WERI-Rb-1 (cell line): ENCODE measurements at regions not wholly inside any gene's neighbourhood (a gene's known extent, or its start where the extent isn't known, plus 50 kb on each side); places are given as distances from the start of the nearest gene placed in this dataset.

Source experiments
- DNase-seq: peaks from one replicate; pipeline ENCODE4 v3.0.0-alpha.2; 2020
- H3K27ac ChIP-seq: fragments of 250-450 bp; sonication (Bioruptor Pico); 2 replicates; pipeline ENCODE4 v1.5.1; 2020; ENCODE audit warnings: mild to moderate bottlenecking, moderate library complexity
- H3K27me3 ChIP-seq: fragments of 250-450 bp; sonication (Bioruptor Pico); 2 replicates; pipeline ENCODE4 v1.5.1; 2021; ENCODE audit warnings: mild to moderate bottlenecking, low read depth, moderate library complexity; ENCODE audit not compliant: insufficient read depth, severe bottlenecking
- H3K36me3 ChIP-seq: fragments of 250-450 bp; sonication (Bioruptor Pico); 2 replicates; pipeline ENCODE4 v1.5.1; 2020; ENCODE audit warnings: mild to moderate bottlenecking, moderate library complexity
- H3K4me3 ChIP-seq: 2 replicates; pipeline ENCODE4 v1.5.1; 2011; ENCODE audit warnings: low read depth, mild to moderate bottlenecking, control low read depth, low read length
- H3K9me3 ChIP-seq: fragments of 250-450 bp; sonication (Bioruptor Pico); 2 replicates; pipeline ENCODE4 v1.5.1; 2021; ENCODE audit warnings: mild to moderate bottlenecking, moderate library complexity; ENCODE audit not compliant: severe bottlenecking
- CTCF ChIP-seq: IDR thresholded peaks from 2 replicates; pipeline ENCODE4 v1.5.1; 2011; ENCODE audit warnings: low read depth, mild to moderate bottlenecking, control low read depth, inconsistent platforms, low read length

- no peak for TF ChIP-seq CTCF
- H3K27me3 ChIP-seq = no peaks in the 10 kb centered on the region
- no peaks in the 10 kb centered on the region for H3K36me3 ChIP-seq
- no peak overlapping the region for H3K4me3 ChIP-seq
- H3K27ac ChIP-seq = no peak overlapping the region
- H3K9me3 ChIP-seq = peaks cover 6% of the 10 kb centered on the region
- DNase-seq = no peak
Observed at GRCh38 chr7:80044796-80045195, 89.8 kb upstream of the GNAI1 start.

GRCh38 chr7:80040752-80041151 is 93.9 kb upstream of the GNAI1 start:
- Histone ChIP-seq H3K27ac (no peak overlapping the region), H3K36me3 (no peaks in the 10 kb centered on the region), H3K9me3 (peaks cover 6% of the 10 kb centered on the region), H3K4me3 (no peak overlapping the region), H3K27me3 (no peaks in the 10 kb centered on the region)
- DNase-seq = no peak
- no peak for TF ChIP-seq CTCF

GRCh38 chr7:80040335-80040734 is 94.3 kb upstream of the GNAI1 start:
- no peak overlapping the region for H3K4me3 ChIP-seq
- TF ChIP-seq CTCF = no peak
- H3K27ac ChIP-seq = no peak overlapping the region
- DNase-seq = no peak
- H3K9me3 ChIP-seq = peaks cover 6% of the 10 kb centered on the region
- H3K27me3 ChIP-seq = no peaks in the 10 kb centered on the region
- H3K36me3 ChIP-seq = no peaks in the 10 kb centered on the region

- H3K9me3 ChIP-seq = no peaks in the 10 kb centered on the region
- TF ChIP-seq CTCF = no peak
Observed at GRCh38 chr7:80039251-80039884, 95.3 kb upstream of the GNAI1 start.

GRCh38 chr7:80037689-80038088 is 96.9 kb upstream of the GNAI1 start:
- Histone ChIP-seq H3K9me3 (no peaks in the 10 kb centered on the region), H3K27ac (no peak overlapping the region), H3K27me3 (no peaks in the 10 kb centered on the region), H3K36me3 (no peaks in the 10 kb centered on the region), H3K4me3 (no peak overlapping the region)
- no peak for DNase-seq
- TF ChIP-seq CTCF = no peak

More at GRCh38 chr7:80039251-80039884, 95.3 kb upstream of the GNAI1 start:
- no peaks in the 10 kb centered on the region for H3K36me3 ChIP-seq
- H3K4me3 ChIP-seq = no peak overlapping the region
- no peak for DNase-seq
- H3K27ac ChIP-seq = no peak overlapping the region
- H3K27me3 ChIP-seq = no peaks in the 10 kb centered on the region

- Histone ChIP-seq H3K27ac (no peak overlapping the region), H3K27me3 (no peaks in the 10 kb centered on the region), H3K4me3 (no peak overlapping the region), H3K9me3 (no peaks in the 10 kb centered on the region), H3K36me3 (no peaks in the 10 kb centered on the region)
- no peak for TF ChIP-seq CTCF
- DNase-seq = no peak
Observed at GRCh38 chr7:80036107-80036506, 98.5 kb upstream of the GNAI1 start.
